GM23338 (cell line): ENCODE measurements at regions not wholly inside any gene's neighbourhood (a gene's known extent, or its start where the extent isn't known, plus 50 kb on each side); places are given as distances from the start of the nearest gene placed in this dataset.
A peak's percentile ranks its signal among the peaks of the same experiment; 100 is the strongest.

Source experiments
- ATAC-seq: fragments of 200-7000 bp; cut with Tn5 transposase; 3 replicates; pipeline ENCODE4 v1.9.1; 2020
- DNase-seq: peaks from one replicate; pipeline ENCODE4 v3.0.0-alpha.2; 2015; ENCODE audit warnings: low spot score
- H2AFZ ChIP-seq: fragments of 200-600 bp; sonication (generic); 2 replicates; pipeline ENCODE4 v1.8.0; 2016; ENCODE audit warnings: antibody characterized with exemption, mild to moderate bottlenecking, moderate library complexity
- H3F3A ChIP-seq: fragments of 200-600 bp; sonication (generic); replicated peaks from 2 replicates; pipeline ENCODE4 v1.8.0; 2017; ENCODE audit warnings: antibody characterized with exemption, mixed run types, low read depth
- H3K27ac ChIP-seq: fragments of 200-600 bp; sonication (generic); 2 replicates; pipeline ENCODE4 v1.6.1; 2016; ENCODE audit warnings: low read depth
- H3K27me3 ChIP-seq: fragments of 200-600 bp; sonication (generic); 2 replicates; pipeline ENCODE4 v1.8.0; 2016; ENCODE audit warnings: mild to moderate bottlenecking, mixed run types, moderate library complexity; ENCODE audit not compliant: insufficient read depth
- H3K36me3 ChIP-seq: fragments of 200-600 bp; sonication (generic); 2 replicates; pipeline ENCODE4 v1.8.0; 2016; ENCODE audit warnings: mild to moderate bottlenecking; ENCODE audit not compliant: insufficient read depth
- H3K4me1 ChIP-seq: fragments of 200-600 bp; sonication (generic); 2 replicates; pipeline ENCODE4 v1.8.0; 2016; ENCODE audit warnings: mild to moderate bottlenecking, moderate library complexity; ENCODE audit not compliant: insufficient read depth
- H3K4me2 ChIP-seq: fragments of 200-600 bp; sonication (generic); 2 replicates; pipeline ENCODE4 v1.7.1; 2017; ENCODE audit warnings: mixed run types
- H3K4me3 ChIP-seq: fragments of 200-600 bp; sonication (generic); 2 replicates; pipeline ENCODE4 v1.6.1; 2016; ENCODE audit warnings: mixed run types
- H3K79me2 ChIP-seq: fragments of 200-600 bp; sonication (generic); replicated peaks from 2 replicates; pipeline ENCODE4 v1.8.0; 2017; ENCODE audit warnings: mild to moderate bottlenecking; ENCODE audit not compliant: insufficient read depth
- H3K9me2 ChIP-seq: fragments of 200-600 bp; sonication (generic); 2 replicates; pipeline ENCODE4 v1.8.0; 2017; ENCODE audit not compliant: insufficient read depth
- H4K20me1 ChIP-seq: fragments of 200-600 bp; sonication (generic); replicated peaks from 2 replicates; pipeline ENCODE4 v1.8.0; 2017; ENCODE audit warnings: mild to moderate bottlenecking; ENCODE audit not compliant: insufficient read depth
- H3K27ac Mint-ChIP-seq: 2 replicates; pipeline ENCODE4 v1.8.0; 2020; ENCODE audit warnings: inconsistent platforms, mild to moderate bottlenecking, moderate library complexity, mixed read lengths
- H3K27me3 Mint-ChIP-seq: 3 replicates; pipeline ENCODE4 v1.8.0; 2022; ENCODE audit warnings: low read depth, mild to moderate bottlenecking, moderate library complexity, mixed read lengths, inconsistent platforms; ENCODE audit not compliant: insufficient read depth, poor library complexity
- H3K36me3 Mint-ChIP-seq: 3 replicates; pipeline ENCODE4 v1.8.0; 2021; ENCODE audit warnings: low read depth, mild to moderate bottlenecking, inconsistent platforms, moderate library complexity, mixed read lengths
- H3K4me1 Mint-ChIP-seq: 3 replicates; pipeline ENCODE4 v1.8.0; 2020; ENCODE audit warnings: mild to moderate bottlenecking, inconsistent platforms, mixed read lengths
- H3K4me3 Mint-ChIP-seq: 3 replicates; pipeline ENCODE4 v1.8.0; 2021; ENCODE audit warnings: moderate library complexity, mild to moderate bottlenecking, inconsistent platforms, mixed read lengths
- H3K9me3 Mint-ChIP-seq: 3 replicates; pipeline ENCODE4 v1.8.0; 2020; ENCODE audit warnings: moderate library complexity, mild to moderate bottlenecking, inconsistent platforms, mixed read lengths
- CREB1 ChIP-seq: fragments of 250-450 bp; sonication (Bioruptor Pico); IDR thresholded peaks from 2 replicates; pipeline ENCODE4 v1.5.0; 2020; ENCODE audit warnings: low read depth, mild to moderate bottlenecking, moderate library complexity
- CTCF ChIP-seq, 2 experiments: fragments of 200-600 bp in 1 of 2; sonication (generic) in 1 of 2; conservative IDR thresholded peaks; 2 replicates each; pipeline versions ENCODE4 v1.5.1 to v1.6.1; 2016 to 2017; ENCODE audit warnings: antibody characterized with exemption in 2 of 2, low read depth in 2 of 2, mild to moderate bottlenecking in 2 of 2, moderate library complexity in 1 of 2
- EZH2 ChIP-seq: fragments of 200-600 bp; sonication (generic); IDR thresholded peaks from one replicate; pipeline ENCODE4 v1.8.0; 2017; ENCODE audit warnings: antibody characterized with exemption, mild to moderate bottlenecking, low read depth; ENCODE audit not compliant: unreplicated experiment
- EZH2phosphoT487 ChIP-seq: fragments of 200-600 bp; sonication (generic); IDR thresholded peaks from one replicate; pipeline ENCODE4 v1.8.1; 2018; ENCODE audit warnings: antibody characterized with exemption; ENCODE audit not compliant: unreplicated experiment
- JUNB ChIP-seq: IDR thresholded peaks from one replicate; pipeline ENCODE4 v1.6.1; 2016; ENCODE audit warnings: antibody characterized with exemption; ENCODE audit not compliant: unreplicated experiment
- NANOG ChIP-seq: IDR thresholded peaks from 2 replicates; pipeline ENCODE4 v1.6.1; 2016; ENCODE audit warnings: antibody characterized with exemption, borderline replicate concordance
- POLR2AphosphoS5 ChIP-seq: IDR thresholded peaks from 2 replicates; pipeline ENCODE4 v1.6.1; 2016; ENCODE audit warnings: antibody characterized with exemption, low read depth
- STAT1 ChIP-seq: IDR thresholded peaks from one replicate; pipeline ENCODE4 v1.6.1; 2016; ENCODE audit warnings: antibody characterized with exemption; ENCODE audit not compliant: unreplicated experiment
- ZNF114 ChIP-seq: fragments of 250-450 bp; sonication (Bioruptor Pico); IDR thresholded peaks from 2 replicates; pipeline ENCODE4 v1.5.0; 2020; ENCODE audit warnings: mild to moderate bottlenecking, moderate library complexity
- ZNF331 ChIP-seq: fragments of 250-450 bp; sonication (Bioruptor Pico); IDR thresholded peaks from 2 replicates; pipeline ENCODE4 v1.5.0; 2020; ENCODE audit warnings: low read depth, mild to moderate bottlenecking, moderate library complexity
- ZNF462 ChIP-seq: fragments of 250-450 bp; sonication (Bioruptor Pico); IDR thresholded peaks from 2 replicates; pipeline ENCODE4 v1.5.0; 2020; ENCODE audit warnings: mild to moderate bottlenecking, moderate library complexity
- TF ChIP-seq, protein P1 (sequence below): IDR thresholded peaks from one replicate; pipeline ENCODE4 v1.6.1; 2018; ENCODE audit warnings: antibody characterized with exemption; ENCODE audit not compliant: unreplicated experiment
- TF ChIP-seq, protein P2 (sequence below): IDR thresholded peaks from 2 replicates; pipeline ENCODE4 v1.6.1; 2016; ENCODE audit warnings: antibody characterized with exemption

DNA sequence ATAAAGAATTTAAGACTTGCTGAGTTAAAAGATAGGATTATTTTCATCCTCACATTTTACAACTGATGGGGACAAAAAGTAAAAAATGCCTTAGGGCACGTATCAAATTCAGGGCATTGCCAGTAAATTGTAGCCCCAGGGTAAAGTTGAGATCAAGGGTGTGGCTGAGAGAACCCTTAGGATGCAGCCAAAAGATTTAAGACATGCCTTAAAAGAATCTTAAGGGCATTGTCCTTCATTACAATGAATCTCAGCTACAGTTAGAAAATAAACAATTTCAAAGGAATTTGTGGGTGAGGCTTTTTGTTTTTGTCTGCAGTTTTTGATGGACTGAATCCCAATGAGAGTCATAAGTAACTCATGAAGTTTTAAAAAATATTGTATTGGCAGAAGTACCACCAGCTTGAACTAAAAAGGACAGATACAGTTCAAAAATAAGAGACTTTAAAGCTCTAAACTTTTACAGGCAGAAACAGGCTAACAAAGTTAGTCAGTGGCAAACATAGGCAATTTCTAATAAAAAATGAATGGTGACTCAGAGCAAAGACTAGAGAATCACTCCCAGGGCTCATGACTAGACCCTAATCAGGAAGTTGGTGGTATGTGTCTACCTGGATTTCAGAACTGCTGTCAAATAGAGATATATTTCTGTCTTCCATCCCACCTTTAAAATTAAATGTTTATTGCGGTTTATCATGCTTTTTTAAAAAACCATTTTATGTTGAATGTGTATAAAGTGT lies 165.1 kb upstream of the SNX7 start:
- Histone ChIP-seq H3K79me2 (no peaks in the 10 kb centered on the region), H3K27me3 (no peaks in the 10 kb centered on the region), H3K9me2 (no peaks in the 10 kb centered on the region; the same call in 1 of the 2 replicates), H2AFZ (no peak overlapping the region), H3K4me2 (no peak overlapping the region), H3K36me3 (no peaks in the 10 kb centered on the region), H3F3A (no peaks in the 10 kb centered on the region), H3K27ac (no peak overlapping the region), H3K4me1 (0 out of 2 replicates have a peak, but pooled peaks cover 11% of the 10 kb centered on the region), H4K20me1 (no peaks in the 10 kb centered on the region), H3K4me3 (no peak overlapping the region)
- TF ChIP-seq ZNF462 = no peak
- TF ChIP-seq, protein P1, sequence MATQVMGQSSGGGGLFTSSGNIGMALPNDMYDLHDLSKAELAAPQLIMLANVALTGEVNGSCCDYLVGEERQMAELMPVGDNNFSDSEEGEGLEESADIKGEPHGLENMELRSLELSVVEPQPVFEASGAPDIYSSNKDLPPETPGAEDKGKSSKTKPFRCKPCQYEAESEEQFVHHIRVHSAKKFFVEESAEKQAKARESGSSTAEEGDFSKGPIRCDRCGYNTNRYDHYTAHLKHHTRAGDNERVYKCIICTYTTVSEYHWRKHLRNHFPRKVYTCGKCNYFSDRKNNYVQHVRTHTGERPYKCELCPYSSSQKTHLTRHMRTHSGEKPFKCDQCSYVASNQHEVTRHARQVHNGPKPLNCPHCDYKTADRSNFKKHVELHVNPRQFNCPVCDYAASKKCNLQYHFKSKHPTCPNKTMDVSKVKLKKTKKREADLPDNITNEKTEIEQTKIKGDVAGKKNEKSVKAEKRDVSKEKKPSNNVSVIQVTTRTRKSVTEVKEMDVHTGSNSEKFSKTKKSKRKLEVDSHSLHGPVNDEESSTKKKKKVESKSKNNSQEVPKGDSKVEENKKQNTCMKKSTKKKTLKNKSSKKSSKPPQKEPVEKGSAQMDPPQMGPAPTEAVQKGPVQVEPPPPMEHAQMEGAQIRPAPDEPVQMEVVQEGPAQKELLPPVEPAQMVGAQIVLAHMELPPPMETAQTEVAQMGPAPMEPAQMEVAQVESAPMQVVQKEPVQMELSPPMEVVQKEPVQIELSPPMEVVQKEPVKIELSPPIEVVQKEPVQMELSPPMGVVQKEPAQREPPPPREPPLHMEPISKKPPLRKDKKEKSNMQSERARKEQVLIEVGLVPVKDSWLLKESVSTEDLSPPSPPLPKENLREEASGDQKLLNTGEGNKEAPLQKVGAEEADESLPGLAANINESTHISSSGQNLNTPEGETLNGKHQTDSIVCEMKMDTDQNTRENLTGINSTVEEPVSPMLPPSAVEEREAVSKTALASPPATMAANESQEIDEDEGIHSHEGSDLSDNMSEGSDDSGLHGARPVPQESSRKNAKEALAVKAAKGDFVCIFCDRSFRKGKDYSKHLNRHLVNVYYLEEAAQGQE = no peak
- no peak for TF ChIP-seq EZH2
- TF ChIP-seq CREB1 = no peak
- no peak for TF ChIP-seq EZH2phosphoT487
- no peak for TF ChIP-seq ZNF331 (CRISPR knock-in tag)
- TF ChIP-seq CTCF (conservative IDR thresholded peaks at IDR 0.05; ENCODE audit: low read depth in 2 of 2) = no peak
- TF ChIP-seq JUNB = no peak
- TF ChIP-seq STAT1 = no peak
- TF ChIP-seq, protein P2, sequence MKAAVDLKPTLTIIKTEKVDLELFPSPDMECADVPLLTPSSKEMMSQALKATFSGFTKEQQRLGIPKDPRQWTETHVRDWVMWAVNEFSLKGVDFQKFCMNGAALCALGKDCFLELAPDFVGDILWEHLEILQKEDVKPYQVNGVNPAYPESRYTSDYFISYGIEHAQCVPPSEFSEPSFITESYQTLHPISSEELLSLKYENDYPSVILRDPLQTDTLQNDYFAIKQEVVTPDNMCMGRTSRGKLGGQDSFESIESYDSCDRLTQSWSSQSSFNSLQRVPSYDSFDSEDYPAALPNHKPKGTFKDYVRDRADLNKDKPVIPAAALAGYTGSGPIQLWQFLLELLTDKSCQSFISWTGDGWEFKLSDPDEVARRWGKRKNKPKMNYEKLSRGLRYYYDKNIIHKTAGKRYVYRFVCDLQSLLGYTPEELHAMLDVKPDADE = no peak
- no peak for TF ChIP-seq POLR2AphosphoS5
- no peak for TF ChIP-seq NANOG
- TF ChIP-seq ZNF114 (CRISPR knock-in tag) = no peak
- ATAC-seq = no peak
- H3K27me3 Mint-ChIP-seq = no peaks in the 10 kb centered on the region
- H3K4me3 Mint-ChIP-seq = no peak overlapping the region
- H3K27ac Mint-ChIP-seq = no peak overlapping the region
- peaks cover 11% of the 10 kb centered on the region for H3K4me1 Mint-ChIP-seq
- H3K9me3 Mint-ChIP-seq = peaks cover 9% of the 10 kb centered on the region
- peaks cover 23% of the 10 kb centered on the region for H3K36me3 Mint-ChIP-seq
- DNase-seq = peak; percentile 8
